A673 (cell line): ENCODE measurements at regions not wholly inside any gene's neighbourhood (a gene's known extent, or its start where the extent isn't known, plus 50 kb on each side); places are given as distances from the start of the nearest gene placed in this dataset.

Experiments used
- BruUV-seq: library from RNA; stranded (reverse); fragments of 400-500 nt; replicated peaks from 2 replicates; lab custom pipeline; 2021; lab: Mats Ljungman, UMichigan
- CTCF ChIA-PET: fragments of 300-600 bp; sonication (Branson Sonifier 250); formaldehyde crosslinking; loops from one replicate; lab custom pipeline; 2022; ENCODE audit warnings: antibody characterized with exemption; lab: Charles Lee
- POLR2A ChIA-PET: fragments of 300-600 bp; sonication (Branson Sonifier 250); formaldehyde crosslinking; loops from one replicate; lab custom pipeline; 2022; ENCODE audit warnings: antibody characterized with exemption; ENCODE audit not compliant: low non-redundant PET; lab: Charles Lee
- DNase-seq: peaks from one replicate; pipeline ENCODE4 v3.0.0-alpha.2; 2015; ENCODE audit warnings: low spot score
- H3K27ac ChIP-seq: fragments of 200-600 bp; sonication (generic); 2 replicates; pipeline ENCODE4 v1.5.1; 2016; ENCODE audit warnings: mixed run types, low read depth, mild to moderate bottlenecking, mixed read lengths, antibody characterized with exemption, low read length; ENCODE audit not compliant: poor library complexity, severe bottlenecking
- H3K27me3 ChIP-seq: fragments of 200-600 bp; sonication (generic); replicated peaks from 2 replicates; pipeline ENCODE4 v1.6.1; 2017; ENCODE audit warnings: mixed run types, low read depth, mild to moderate bottlenecking, mixed read lengths, antibody characterized with exemption, low read length; ENCODE audit not compliant: insufficient read depth, poor library complexity
- H3K36me3 ChIP-seq: fragments of 200-600 bp; sonication (generic); 2 replicates; pipeline ENCODE4 v1.6.1; 2016; ENCODE audit warnings: mixed run types, mild to moderate bottlenecking, mixed read lengths, antibody characterized with exemption, low read length; ENCODE audit not compliant: insufficient read depth, poor library complexity, severe bottlenecking
- H3K4me1 ChIP-seq: fragments of 200-600 bp; sonication (generic); 2 replicates; pipeline ENCODE4 v1.6.1; 2017; ENCODE audit warnings: mixed run types, mild to moderate bottlenecking, mixed read lengths, antibody characterized with exemption, low read length; ENCODE audit not compliant: insufficient read depth, poor library complexity, severe bottlenecking
- H3K4me3 ChIP-seq: fragments of 200-600 bp; sonication (generic); 2 replicates; pipeline ENCODE4 v1.5.1; 2016; ENCODE audit warnings: low read depth, mixed run types, mild to moderate bottlenecking, mixed read lengths, low read length; ENCODE audit not compliant: poor library complexity, severe bottlenecking
- H3K9me3 ChIP-seq: fragments of 200-600 bp; sonication (generic); 2 replicates; pipeline ENCODE4 v1.6.1; 2016; ENCODE audit warnings: mixed run types, low read depth, mild to moderate bottlenecking, mixed read lengths, antibody characterized with exemption, low read length; ENCODE audit not compliant: poor library complexity, severe bottlenecking
- EZH2 ChIP-seq: fragments of 200-600 bp; sonication (generic); IDR thresholded peaks from 2 replicates; pipeline ENCODE4 v1.6.1; 2017; ENCODE audit warnings: borderline replicate concordance, low read depth, mild to moderate bottlenecking, mixed read lengths, antibody characterized with exemption, low read length; ENCODE audit not compliant: poor library complexity, severe bottlenecking
- intact Hi-C: fragments of 100-400 bp; cut with micrococcal nuclease; formaldehyde crosslinking; loops from one replicate; pipeline ENCODE4 v1.10.0; 2022; ENCODE audit not compliant: unreplicated experiment
- TF ChIP-seq, protein P1 (sequence below): fragments of 300-800, 200-600 bp; sonication (generic); conservative IDR thresholded peaks from 2 replicates; pipeline ENCODE4 v1.5.1; 2017; ENCODE audit warnings: low read depth, mild to moderate bottlenecking, antibody characterized with exemption, low read length, moderate library complexity, mixed read lengths

- Histone ChIP-seq H3K36me3 (no peaks in the 10 kb centered on the region), H3K4me1 (no peaks in the 10 kb centered on the region), H3K9me3 (no peaks in the 10 kb centered on the region), H3K27me3 (no peaks in the 10 kb centered on the region), H3K27ac (no peak overlapping the region), H3K4me3 (no peak overlapping the region)
- DNase-seq, result no peak
- no peak for TF ChIP-seq EZH2
- TF ChIP-seq, protein P1, sequence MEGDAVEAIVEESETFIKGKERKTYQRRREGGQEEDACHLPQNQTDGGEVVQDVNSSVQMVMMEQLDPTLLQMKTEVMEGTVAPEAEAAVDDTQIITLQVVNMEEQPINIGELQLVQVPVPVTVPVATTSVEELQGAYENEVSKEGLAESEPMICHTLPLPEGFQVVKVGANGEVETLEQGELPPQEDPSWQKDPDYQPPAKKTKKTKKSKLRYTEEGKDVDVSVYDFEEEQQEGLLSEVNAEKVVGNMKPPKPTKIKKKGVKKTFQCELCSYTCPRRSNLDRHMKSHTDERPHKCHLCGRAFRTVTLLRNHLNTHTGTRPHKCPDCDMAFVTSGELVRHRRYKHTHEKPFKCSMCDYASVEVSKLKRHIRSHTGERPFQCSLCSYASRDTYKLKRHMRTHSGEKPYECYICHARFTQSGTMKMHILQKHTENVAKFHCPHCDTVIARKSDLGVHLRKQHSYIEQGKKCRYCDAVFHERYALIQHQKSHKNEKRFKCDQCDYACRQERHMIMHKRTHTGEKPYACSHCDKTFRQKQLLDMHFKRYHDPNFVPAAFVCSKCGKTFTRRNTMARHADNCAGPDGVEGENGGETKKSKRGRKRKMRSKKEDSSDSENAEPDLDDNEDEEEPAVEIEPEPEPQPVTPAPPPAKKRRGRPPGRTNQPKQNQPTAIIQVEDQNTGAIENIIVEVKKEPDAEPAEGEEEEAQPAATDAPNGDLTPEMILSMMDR, result no peak
- ChIA-PET CTCF (no interaction called here), POLR2A (no interaction called here)
- no TSS peak for BruUV-seq
- intact Hi-C loops, result no loop called here
These were observed 160.3 kb downstream of the NUP210 start for GRCh38 chr3:13259831-13260230.

DNA sequence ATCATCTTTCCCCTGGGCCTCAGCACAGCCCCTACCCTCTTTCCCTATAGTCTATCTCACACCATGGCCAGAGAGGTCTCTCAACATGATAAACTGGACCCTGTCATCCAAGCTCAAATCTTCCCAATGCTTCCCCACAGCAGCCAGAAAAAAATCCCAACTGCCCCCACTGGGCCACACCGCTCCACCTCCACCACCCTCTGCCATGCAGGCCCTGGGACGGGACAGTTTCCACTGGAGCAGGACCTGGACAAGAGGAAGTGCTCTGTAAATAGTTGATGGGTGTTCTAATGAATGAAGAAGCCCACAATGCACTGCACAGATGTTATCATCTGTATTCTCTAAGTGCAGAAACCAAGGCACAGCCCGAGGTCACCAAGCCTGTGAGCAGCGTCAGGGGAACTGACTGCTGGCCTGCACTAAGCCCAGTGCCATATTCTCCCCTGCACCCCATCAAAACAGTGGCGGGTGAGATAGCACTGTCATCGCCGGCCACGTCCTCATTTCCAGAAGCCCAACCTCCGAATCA lies 161.1 kb downstream of the NUP210 start:
- POLR2A ChIA-PET, result no interaction called here
- intact Hi-C loops, result no loop called here
- CTCF ChIA-PET, result no interaction called here

GRCh38 chr3:13258280-13258679 lies 161.8 kb downstream of the NUP210 start:
- Histone ChIP-seq H3K36me3 (no peaks in the 10 kb centered on the region), H3K27me3 (peaks cover 2% of the 10 kb centered on the region), H3K4me1 (no peaks in the 10 kb centered on the region), H3K27ac (no peak overlapping the region), H3K4me3 (no peak overlapping the region), H3K9me3 (no peaks in the 10 kb centered on the region)
- POLR2A ChIA-PET, result no interaction called here
- CTCF ChIA-PET, result no interaction called here
- BruUV-seq, result no TSS peak
- no peak for DNase-seq
- no peak for TF ChIP-seq EZH2
- intact Hi-C loops, result no loop called here

More for the DNA sequence above, 161.1 kb downstream of the NUP210 start:
- no peaks in the 10 kb centered on the region for H3K9me3 ChIP-seq
- no TSS peak for BruUV-seq
- TF ChIP-seq EZH2, result no peak
- TF ChIP-seq, protein P1, result no peak
- no peak overlapping the region for H3K27ac ChIP-seq
- H3K4me1 ChIP-seq, result no peaks in the 10 kb centered on the region
- H3K36me3 ChIP-seq, result no peaks in the 10 kb centered on the region
- DNase-seq, result no peak
- peaks cover 2% of the 10 kb centered on the region for H3K27me3 ChIP-seq
- H3K4me3 ChIP-seq, result no peak overlapping the region

DNA sequence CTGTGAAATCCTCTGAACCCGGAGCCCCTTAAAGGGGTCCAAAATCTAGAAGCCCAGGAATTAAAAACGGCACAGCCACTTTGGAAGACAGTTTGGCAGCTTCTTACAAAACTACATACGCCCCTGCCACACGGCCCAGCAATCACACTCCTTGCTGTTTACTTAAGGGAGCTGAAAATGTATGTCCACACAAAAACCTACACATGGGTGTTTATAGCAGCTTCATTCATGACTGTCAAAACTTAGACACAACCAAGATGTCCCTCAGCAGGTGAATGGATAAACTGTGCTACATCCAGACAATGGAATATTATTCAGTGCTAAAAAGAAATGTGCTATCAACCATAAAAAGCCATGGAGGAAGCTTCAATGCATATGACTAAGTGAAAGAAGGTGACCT lies 162.5 kb downstream of the NUP210 start:
- no peaks in the 10 kb centered on the region for H3K36me3 ChIP-seq
- BruUV-seq, result no TSS peak
- no peaks in the 10 kb centered on the region for H3K4me1 ChIP-seq
- no peak overlapping the region for H3K4me3 ChIP-seq
- no peak for TF ChIP-seq EZH2
- TF ChIP-seq, protein P1, result no peak
- POLR2A ChIA-PET, result no interaction called here
- DNase-seq, result no peak
- no peaks in the 10 kb centered on the region for H3K9me3 ChIP-seq
- H3K27me3 ChIP-seq, result peaks cover 2% of the 10 kb centered on the region
- H3K27ac ChIP-seq, result no peak overlapping the region
- CTCF ChIA-PET, result no interaction called here
- intact Hi-C loops, result no loop called here
